ENCODE measurements at regions not wholly inside any gene's neighbourhood (a gene's known extent, or its start where the extent isn't known, plus 50 kb on each side); places are given as distances from the start of the nearest gene placed in this dataset.
"Not testable (repeated sequence)": the region's sequence is repeated elsewhere in the genome, so short reads cannot be mapped to it uniquely, and the experiment has no call there.

DNA sequence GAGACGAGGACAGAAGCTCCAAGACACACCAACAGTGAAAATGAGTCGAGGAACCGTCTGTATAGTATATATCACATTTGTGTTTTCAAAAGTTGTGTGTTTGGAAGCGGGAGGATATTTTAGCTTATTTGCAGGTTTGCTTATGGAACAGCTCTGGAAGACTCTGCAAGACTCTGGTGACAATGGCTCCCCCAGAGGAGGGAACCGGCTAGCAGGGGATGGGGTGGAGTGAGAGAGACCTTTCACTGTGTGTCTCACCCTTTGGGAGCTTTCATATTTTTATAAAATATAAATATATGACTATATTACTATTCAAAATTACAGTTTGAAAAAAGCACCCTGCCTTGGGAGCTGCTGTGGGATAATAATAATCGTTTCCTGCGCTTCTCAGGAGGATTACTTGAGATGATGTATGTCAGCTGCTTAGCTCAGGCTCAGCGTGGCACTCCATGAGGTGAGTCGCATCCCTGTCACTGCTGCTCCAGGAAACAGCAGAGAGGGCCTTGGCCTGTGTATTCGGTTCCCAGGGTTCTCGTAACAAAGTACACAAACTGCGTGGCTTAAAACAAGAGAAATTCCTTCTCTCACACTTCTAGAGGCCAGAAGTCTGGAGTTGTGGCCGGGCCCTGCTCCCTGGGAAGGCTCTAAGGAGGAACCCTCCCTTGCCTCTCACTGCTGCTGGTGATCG, 183.9 kb downstream of the FAM43A start:
- no peak for DNase-seq

DNA sequence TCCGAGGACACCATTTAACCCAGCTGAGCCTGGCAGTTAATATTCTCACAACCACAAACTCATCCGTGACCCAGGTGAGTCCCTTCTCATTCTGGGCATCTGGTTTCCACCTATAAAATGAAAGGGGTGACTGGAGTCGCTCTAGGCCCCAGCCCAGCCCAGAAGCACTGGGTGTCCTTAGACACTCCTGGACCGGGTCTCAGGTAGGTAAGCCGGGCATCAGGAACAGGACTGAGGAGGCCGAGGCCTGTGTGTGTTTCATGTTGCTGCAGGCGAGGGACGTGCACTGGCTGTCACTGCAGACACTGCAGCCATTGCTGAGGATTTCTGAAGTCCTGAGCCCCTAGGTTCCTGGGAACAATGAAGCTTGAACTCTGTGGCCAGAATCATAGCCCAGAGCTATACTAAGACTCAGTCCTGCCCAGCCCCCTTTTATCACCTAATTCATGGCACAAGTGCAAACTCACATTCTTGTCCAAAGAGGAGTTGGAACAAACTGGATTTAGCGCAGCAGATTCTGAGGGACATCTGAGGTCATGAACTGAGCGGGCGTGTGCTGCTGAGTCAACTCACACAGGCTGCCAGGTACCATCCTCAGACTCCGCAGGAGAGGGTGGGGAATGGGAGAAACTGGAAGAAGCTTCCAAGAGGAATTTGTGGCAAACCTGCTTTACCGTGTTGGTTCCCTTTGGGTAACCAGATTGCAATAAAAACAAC, 184.9 kb downstream of the FAM43A start:
- no peak for DNase-seq

DNA sequence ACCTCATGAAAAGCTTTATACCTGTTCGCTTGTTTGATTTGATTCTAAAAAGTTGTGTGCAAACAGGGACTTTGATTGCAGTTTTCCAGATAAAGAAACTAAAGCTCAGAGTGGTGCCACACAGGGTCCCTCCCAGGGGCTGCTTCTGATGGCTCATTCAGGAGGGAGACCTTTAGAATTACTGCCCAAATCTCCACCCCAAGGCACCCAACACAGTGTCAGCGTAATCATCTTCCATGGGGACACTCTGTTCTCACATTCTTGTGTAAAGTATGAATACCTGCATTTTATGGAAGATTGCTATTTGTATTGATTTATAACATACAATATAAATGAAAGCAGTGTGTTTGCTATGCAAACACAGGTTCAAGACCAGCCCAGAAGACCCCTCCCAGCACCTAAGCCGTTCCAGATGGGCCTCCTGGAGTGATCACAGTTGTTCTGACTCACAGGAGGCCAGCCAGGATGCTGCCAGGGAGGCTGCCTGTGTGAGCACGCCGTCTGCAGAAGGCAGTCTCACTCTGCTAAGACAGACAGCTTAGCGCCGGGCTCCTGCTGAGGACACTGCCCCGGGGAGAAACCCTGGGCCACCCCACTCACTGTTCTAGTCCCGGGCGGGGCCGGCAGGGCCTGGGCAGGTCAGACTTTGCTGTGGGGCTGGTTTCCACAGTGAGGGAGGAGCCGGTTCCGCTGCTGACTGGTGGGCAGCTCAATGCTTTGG, 185.6 kb downstream of the FAM43A start:
- DNase-seq = peak; percentile 5

DNA sequence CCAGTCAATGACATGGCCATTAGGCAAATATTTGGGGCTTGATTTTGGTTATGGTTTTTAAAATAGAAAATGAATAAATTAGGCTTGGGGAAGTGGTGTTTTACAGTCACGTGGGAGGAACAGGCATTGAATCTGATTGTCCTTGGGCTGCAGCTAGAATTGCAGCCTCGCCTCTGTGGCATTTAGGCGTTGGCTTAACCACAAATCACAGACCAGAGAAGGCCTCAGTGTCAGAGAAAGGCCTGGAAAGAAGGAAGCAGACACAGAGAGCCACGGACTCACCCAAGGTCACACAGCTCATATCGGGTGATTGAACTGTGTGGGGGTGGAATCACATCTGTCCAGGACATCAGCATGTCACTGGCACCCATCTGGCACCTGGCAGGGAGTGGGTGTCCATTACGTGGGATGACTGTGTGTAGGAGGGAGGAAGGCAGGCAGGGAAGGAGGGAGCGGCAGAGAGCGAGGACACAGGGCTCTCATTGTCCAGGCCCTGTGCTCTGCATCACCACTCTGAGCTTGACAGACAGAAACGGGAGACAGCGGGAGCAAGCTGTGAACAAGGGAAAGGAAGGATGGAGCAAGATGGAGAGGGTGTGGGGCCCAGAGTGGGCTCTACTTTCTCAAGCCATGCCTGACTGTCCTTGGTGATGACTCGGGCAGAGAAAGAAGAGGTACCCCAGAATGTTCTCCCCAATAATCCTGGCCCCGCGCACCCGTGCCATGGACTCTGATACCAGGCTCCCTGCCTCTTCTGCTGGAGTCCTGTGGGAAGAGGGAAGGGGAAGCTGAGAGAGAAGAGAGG, 186.4 kb downstream of the FAM43A start:
- DNase-seq = peak; percentile 12

DNA sequence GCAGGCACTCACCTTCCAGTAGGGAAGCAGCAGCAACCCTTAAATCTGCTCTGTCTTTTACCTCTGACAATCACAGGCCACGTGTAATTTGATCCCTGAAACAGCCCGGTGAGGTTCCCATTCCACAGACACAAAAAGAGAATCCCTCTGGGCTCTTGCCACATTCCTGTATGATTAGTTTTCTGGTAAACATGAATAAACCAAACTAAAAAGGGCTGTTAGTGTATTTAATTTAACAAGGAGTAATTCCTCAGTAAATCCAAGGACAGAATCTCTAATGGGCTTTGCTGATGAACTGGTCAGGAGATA, 186.9 kb downstream of the FAM43A start:
- DNase-seq = no peak

DNA sequence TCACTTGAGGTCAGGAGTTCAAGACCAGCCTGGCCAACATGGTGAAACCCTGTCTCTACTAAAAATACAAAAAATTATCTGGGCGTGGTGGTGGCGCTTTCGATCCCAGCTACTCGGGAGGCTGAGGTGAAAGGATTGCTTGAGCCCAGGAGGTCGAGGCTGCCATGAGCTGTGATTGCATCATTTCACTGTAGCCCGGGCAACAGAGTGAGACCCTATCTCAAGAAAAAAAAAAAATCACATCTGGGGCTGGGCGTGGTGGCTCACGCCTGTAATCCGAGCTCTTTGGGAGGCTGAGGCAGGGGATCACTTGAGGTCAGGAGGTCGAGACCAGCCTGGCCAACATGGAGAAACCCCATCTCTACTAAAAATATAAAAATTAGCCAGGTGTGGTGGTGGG, 187.8 kb downstream of the FAM43A start:
- DNase-seq = not testable (repeated sequence)

DNA sequence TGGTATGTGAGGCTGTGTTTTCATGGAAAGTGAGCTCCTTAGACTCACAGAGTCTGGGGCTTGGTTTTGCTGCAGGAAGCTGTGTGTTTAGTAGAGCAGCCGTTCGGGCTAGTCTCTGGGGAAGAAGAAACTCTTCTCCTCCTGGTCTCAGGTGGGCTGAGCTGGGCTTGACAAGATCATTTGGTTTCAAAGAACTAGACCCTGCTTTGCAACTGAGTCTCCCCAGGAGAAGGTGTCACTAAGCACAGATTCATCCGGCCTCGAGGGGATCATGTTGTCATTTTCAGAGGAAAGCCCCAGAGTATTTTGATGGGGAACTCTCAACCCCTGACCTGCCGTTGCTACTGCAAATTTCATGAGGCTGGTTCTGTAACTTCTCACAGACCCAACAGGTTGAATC, 188.5 kb downstream of the FAM43A start:
- no peak for DNase-seq

DNA sequence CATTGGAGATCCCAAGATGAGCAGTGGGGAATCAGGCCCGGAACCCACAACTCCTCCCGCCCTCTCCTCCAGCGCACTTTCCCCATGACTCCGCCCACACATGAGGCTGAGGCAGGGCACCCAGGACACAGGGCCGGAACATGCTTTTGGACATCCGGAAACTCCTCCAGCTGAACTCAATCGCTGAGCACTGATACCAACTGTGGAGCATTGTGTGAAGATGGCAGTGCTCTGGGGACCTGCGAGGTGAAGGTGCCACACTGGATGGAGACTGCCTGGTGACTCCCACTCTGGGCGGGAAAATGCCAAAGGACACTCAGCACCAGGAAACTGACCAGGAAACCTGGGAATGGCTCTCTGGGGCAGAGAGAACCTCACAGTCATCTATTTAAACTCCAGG, 189.1 kb downstream of the FAM43A start:
- no peak for DNase-seq

DNA sequence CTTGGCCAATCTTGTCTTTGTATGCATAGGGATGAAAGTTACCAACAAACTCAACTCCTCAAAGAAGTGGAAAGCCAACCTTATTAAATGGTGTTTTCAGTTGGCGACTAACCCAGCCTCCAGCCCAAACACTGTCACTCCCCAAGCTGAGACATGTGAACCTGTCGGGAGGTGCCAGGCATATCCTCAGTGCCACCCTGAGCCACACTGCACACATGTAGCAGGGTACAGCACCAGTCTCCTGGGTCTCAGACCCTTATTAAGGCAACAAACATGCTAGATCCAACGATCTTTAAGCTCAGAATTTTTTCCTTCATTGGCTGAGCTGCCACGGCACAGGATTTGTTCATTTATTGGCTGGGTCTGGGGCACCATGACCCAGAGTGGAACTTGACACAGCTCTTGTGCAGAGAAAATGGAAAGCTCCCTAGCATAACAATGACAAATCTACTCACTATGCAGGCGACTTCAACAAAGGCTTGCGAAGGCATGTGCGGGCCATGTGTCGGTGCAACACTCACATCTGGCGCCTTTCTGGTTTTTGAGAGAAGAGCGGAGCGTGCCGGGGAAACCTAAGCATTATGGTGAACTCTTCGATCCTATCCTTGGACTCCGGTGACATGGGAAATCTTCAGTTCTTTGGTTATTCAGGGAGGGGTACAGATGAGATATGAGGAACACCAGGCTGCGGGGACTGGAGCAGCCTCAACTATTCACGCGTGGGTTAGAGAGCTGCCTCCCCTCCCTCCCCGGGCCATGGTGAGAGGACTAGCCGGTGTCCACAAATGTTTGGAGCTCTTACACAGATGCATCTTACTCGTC, 190.1 kb downstream of the FAM43A start:
- DNase-seq = no peak

DNA sequence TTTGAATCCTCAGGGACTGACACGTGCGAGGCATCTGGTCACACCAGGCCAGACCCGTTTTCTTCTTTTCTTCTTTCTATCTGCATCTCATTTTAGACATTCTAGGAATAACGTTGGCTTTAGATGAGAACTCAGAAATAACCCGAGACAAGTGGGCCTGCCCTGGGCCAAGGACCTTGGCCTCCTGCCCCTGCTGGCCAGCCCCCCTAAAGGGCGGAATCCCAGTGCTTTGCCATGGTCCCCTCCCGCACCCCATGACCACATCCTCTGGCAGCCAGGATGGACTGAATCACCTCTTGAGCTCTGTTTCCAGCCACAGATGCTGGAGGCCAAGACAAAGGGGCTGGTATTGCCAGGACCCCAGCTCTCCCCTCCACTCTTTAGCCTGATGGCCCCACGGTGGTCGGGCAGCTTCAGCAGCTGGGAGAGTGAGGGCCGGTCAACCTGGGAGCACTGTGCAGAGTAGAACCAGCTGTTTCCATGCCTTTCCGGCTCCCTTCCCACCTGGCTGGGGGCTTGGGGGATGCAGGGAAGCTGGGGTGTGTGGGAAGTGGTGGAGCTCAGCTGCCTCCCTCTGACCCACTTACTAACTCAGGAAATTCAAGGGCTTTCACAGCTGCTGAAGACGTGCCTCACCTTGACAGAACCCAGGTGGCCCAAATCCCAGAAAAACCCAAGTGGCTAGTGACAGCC, 190.9 kb downstream of the FAM43A start:
- no peak for DNase-seq

DNA sequence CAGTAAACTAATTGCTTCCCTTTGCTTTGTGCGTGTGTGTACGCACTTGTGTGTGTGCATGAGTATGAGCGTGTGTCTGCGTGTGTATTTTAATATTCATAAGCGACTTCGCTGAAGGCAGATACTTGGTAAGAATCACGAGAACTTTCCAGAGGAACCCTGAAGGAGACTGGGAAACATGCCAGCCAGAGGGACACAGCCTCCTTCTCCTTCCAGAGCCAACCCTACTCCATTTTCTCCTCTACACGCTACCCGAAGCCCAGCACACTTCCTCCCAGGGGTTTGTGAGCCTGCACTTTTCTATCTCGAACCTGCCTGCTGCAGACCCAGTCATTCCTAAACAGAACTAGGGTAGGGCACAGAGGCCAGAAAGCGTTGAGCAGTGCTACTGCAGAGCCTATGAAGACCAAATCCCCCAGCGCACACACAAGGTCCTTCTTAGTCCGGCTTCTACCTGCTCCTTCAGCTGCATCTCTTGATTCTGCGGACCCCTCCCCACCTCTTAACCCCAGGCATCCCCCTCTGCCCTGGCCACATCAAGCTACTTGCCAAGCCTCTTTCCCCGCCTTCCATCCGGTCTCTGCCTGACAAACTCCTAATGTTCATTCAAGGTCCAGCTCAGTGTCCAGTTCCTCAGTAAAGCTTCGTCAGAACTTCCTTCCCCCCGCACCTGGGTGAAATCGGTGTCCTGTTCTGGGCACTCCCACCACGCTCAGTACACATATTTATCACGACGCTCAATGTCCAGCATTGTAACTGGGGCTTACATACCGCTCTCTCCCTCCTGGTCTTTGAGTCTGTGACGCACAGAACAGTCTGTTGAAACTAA, 191.8 kb downstream of the FAM43A start:
- no peak for DNase-seq

DNA sequence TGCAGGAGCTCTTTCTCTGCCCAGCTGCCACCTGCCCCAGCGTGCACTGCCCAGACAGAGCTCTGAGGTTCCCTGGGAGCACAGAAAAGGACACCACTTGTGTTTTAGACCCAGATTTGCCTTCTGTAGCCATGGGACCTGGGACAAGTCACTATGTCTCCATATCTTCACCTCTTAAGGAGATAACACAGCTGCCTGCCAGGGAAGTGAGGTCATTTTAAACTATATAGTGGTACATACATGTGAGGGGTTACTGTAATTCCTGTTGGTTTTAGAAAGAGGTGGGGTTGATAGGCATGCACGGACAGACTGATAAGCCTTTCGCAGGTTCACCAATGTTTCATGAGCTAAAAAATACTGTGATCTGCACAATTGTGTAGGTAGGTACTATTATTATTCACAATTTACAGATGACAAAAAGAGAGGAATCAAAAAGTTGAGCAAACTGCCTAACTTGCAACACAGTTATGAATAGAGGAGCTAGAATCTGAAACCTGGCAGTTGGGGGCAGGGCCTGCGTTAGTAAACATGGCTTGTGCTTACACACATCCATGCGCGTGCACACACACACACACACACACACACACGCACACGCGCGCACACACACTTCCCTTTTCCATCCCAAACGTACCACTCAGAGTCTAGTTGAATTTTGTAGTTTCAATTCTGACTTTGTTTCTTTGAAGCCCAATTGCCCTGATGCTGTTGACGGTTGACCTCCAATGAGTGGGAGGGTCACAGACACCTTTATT, 193.6 kb downstream of the FAM43A start:
- DNase-seq = no peak

DNA sequence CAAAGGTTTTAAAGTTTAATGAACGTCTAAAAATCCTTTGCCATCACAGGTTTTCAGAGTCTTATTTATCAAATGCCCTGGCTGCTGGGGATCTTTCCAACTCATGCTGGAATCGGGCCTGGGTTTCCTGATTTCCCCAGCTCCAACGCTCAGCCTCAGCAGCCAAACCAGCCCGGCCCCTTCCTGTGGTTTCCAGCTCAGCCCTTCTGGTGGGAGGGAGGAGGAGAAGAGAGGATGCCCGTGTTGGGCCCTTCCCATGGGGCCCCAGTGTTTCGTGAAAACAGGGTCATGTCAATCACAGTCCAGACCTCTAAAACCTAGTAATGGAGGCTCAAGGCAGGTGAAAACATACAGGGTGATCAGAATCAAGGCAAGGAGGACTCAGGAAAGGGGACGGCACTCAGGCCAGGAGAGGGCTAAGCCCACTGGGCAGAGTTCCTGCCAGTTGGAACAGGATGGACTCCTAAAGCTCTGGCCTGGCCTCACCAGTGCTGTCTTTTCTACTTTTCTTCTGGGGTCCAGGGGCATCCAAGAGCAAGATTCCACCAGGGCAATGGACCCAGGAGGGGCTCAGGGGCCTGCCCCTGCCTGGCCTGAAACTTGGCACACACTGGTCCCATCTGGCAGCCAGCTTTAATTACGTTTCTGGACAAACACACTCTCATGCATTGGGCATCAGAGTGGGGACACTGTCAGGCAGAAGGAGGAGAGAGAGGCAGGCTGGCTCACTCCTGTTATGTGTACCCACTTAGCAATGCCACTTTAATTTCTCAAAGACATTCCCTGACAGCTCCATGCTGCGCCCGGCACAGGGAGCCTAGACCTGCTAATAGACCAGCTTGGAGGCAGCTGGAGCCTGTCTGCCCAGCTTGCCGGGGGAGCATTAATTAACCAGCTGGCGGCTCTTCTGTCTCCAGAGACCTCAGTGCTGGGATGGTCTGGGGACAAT, 194.6 kb downstream of the FAM43A start:
- no peak for DNase-seq

DNA sequence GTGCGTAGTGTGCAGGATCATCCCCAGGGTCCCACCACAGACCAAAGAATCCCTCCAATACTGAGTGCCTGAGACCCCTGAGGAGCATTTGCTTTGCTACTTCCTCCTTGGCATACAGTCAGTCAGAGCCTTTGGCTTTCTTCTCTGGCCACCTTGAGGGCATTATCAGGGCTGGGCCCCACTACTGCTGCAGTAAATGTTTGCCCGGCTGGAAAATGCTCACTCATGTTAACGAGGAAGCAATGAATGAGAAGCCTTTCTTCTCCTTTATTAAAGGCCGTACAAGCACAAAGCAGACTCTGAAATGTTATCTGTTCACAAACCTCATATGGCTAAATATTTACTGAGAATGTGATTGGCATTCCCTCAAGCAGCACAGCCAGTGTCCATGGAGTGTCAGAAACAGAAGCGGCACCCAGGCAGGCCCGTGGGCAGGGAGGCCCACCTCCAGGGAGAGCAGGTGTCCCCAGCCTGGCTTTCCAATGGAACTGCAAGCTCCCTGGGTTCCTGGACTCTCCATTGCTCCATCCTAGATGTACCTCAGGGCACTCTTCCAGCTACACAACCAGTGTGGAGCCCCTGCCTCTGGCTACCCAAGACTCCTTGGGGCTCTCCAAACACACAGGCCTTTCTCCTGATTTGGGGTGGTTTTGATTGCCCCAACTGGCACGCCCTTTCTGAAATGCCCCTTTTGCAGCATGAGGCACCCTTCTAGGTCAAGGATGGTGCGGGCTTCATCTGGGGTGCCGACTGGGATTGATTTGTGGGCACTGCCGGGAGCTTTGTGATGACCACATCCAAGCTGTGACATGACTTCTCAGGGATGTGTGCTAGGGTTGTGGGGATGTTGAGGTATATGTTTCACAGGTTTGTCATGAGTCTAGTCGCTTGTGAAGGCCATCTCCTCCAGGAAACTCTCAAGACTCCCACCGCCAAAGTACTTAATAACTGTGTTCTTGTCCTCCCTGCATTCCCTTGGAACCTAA, 195.6 kb downstream of the FAM43A start:
- no peak for DNase-seq

DNA sequence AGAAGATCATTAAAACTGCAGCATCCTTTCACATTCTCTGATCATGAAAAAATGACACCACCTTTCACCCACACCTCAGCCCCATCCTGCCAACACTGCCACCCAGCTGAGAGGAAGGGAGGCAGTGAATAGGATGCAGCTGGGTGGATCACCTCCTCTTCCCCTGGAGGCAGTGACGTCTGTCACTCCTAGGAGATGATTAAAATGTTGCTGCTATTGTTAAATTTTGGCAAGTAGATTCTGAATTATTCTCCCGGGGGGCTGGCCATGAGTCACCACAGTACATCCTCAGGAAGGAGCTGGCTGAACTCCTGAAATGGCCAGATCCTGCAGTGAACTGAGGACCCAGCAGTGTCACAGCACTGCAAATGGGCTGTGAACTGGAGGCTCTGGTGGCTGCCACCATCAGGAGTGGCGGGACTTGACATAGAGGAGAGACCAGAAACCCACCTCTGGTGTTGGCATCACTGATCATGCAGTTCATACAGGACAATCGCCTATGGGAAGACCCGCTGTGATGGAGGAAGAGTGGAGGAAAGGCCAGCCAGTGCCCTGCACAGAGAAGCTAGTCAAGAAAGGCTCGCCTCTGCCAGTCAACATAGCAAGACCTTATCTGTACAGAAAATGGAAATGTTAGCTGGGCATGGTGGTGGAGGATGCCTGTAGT, 199.1 kb downstream of the FAM43A start:
- no peak for DNase-seq

DNA sequence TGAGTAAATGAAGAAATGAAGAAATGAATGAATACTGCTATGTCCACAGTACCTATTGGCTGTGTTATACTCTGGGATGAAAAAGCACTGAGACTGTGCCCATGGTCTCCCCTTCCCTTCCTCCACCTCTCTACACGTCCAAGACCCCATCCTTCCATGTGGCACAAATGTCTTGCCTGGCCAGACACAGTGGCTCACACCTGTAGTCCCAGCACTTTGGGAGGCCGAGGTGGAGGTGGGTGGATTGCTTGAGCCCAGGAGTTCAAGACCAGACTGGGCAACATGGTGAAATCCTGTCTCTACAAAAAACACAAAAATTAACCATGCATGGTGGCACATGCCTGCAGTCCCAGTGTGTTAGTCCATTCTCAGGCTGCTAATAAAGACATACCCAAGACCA, 200.1 kb downstream of the FAM43A start:
- no peak for DNase-seq

DNA sequence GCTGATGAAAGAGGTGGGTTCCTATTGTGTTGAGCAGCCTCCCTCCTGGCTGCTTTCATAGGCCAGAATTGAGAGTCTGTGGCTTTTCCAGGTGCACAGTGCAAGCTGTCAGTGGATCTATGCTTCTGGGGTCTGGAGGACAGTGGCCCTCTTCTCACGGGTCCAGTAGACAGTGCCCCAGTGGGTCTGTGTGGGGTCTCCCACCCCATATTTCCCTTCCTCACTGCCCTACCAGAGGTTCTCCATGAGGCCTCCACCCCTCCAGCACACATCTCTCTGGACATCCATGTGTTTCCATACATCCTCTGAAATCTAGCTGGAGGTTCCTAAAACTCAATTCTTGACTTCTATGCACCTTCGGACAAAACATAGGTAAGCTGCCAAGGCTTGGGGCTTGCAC, 201.2 kb downstream of the FAM43A start:
- DNase-seq = no peak
